Mesothelial cell of epicardium (in vitro differentiated cells): ENCODE measurements at regions not wholly inside any gene's neighbourhood (a gene's known extent, or its start where the extent isn't known, plus 50 kb on each side); places are given as distances from the start of the nearest gene placed in this dataset.
"Not testable (repeated sequence)": the region's sequence is repeated elsewhere in the genome, so short reads cannot be mapped to it uniquely, and the experiment has no call there.

Source experiments
- DNase-seq, 2 experiments: peaks; one replicate each; pipeline ENCODE4 v3.0.0; 2021; ENCODE audit warnings: low spot score in 2 of 2; ENCODE audit not compliant: unreplicated experiment in 2 of 2
- H3K27ac Mint-ChIP-seq: 2 replicates; pipeline ENCODE4 v1.8.0; 2021; ENCODE audit warnings: mixed read lengths
- H3K27me3 Mint-ChIP-seq: 2 replicates; pipeline ENCODE4 v1.8.0; 2021; ENCODE audit warnings: low read depth, mixed read lengths
- H3K36me3 Mint-ChIP-seq: 2 replicates; pipeline ENCODE4 v1.8.0; 2021; ENCODE audit warnings: mixed read lengths
- H3K4me1 Mint-ChIP-seq: 2 replicates; pipeline ENCODE4 v1.8.0; 2021; ENCODE audit warnings: mixed read lengths
- H3K4me3 Mint-ChIP-seq: 2 replicates; pipeline ENCODE4 v1.8.0; 2021; ENCODE audit warnings: mild to moderate bottlenecking, moderate library complexity, mixed read lengths
- H3K9me3 Mint-ChIP-seq: 2 replicates; pipeline ENCODE4 v1.8.0; 2021; ENCODE audit warnings: mixed read lengths
- TF ChIP-seq, protein P1 (sequence below): fragments of 200-600 bp; sonication (generic); IDR thresholded peaks from one replicate; pipeline ENCODE4 v1.5.0; 2021; ENCODE audit warnings: antibody characterized with exemption; ENCODE audit not compliant: unreplicated experiment

DNA sequence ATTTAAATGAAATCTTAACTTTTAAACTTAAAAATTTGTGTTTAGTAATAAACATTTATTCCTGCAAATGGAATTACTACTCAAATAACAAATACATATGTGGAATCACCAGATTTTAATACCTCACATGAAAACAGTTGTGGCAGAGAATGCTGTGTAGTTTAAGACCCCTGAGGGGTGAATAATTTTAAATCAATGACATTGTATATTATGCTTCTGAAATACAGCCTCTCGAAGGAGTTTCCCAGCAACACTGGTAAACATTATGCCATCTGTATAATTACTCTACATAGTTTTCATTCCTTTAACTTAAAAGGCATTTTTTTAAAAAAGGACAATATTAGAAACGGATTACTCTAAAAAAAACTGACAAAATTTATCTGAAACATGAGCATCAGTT is 2313.3 kb downstream of the ARAP2 start:
- Mint-ChIP-seq H3K4me3 (no peak overlapping the region), H3K27me3 (no peaks in the 10 kb centered on the region), H3K27ac (peak overlapping the region; percentile 3), H3K36me3 (peaks cover 3% of the 10 kb centered on the region), H3K4me1 (peaks cover 16% of the 10 kb centered on the region), H3K9me3 (peaks cover 10% of the 10 kb centered on the region)
- TF ChIP-seq, protein P1, sequence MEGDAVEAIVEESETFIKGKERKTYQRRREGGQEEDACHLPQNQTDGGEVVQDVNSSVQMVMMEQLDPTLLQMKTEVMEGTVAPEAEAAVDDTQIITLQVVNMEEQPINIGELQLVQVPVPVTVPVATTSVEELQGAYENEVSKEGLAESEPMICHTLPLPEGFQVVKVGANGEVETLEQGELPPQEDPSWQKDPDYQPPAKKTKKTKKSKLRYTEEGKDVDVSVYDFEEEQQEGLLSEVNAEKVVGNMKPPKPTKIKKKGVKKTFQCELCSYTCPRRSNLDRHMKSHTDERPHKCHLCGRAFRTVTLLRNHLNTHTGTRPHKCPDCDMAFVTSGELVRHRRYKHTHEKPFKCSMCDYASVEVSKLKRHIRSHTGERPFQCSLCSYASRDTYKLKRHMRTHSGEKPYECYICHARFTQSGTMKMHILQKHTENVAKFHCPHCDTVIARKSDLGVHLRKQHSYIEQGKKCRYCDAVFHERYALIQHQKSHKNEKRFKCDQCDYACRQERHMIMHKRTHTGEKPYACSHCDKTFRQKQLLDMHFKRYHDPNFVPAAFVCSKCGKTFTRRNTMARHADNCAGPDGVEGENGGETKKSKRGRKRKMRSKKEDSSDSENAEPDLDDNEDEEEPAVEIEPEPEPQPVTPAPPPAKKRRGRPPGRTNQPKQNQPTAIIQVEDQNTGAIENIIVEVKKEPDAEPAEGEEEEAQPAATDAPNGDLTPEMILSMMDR: no peak
- DNase-seq: no peak

DNA sequence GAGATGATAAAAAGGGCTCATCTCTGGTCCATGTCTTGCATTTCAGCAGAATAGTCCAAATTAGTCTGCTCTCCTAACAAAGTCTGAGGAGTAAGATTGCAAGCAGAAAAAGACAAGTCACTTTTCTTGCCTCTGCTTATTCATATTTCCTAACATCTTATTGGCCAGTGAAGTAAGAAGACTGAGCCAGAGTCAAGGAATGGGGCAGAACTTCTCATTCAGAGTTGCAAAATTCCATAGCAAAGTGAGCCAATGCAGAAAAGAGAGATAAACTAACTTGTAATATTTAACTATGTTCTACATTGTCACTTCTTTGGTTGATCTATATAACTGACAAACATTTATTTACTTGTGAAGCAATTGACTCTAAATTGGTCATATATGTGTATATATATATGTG is 2304.0 kb downstream of the ARAP2 start:
- Mint-ChIP-seq H3K27ac (no peak overlapping the region), H3K27me3 (no peaks in the 10 kb centered on the region), H3K4me1 (peaks cover 29% of the 10 kb centered on the region), H3K4me3 (no peak overlapping the region), H3K9me3 (peaks cover 7% of the 10 kb centered on the region), H3K36me3 (no peaks in the 10 kb centered on the region)
- TF ChIP-seq, protein P1: no peak
- DNase-seq: no peak

DNA sequence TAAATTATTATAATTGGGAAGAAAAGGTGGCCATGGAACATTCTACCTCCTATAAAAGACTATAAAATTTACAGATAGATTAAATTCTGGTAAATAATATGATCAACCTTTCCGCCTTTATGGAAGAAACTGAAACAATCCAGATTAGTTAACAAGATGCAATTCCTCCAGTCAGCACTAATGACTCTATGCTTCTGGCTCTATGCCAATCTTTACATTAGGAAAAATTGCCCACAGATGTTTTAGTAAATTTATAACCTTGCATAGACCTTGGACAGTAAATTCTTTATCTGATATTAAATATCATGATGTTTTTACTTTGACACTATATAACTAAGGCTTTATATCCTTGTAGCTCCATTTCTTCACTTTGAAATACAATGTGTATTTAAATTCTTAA is 2302.5 kb downstream of the ARAP2 start:
- Mint-ChIP-seq H3K9me3 (peaks cover 7% of the 10 kb centered on the region), H3K27me3 (no peaks in the 10 kb centered on the region), H3K27ac (peak overlapping the region; percentile 84), H3K4me3 (no peak overlapping the region), H3K36me3 (no peaks in the 10 kb centered on the region), H3K4me1 (peaks cover 42% of the 10 kb centered on the region)
- DNase-seq: no peak
- TF ChIP-seq, protein P1: no peak

DNA sequence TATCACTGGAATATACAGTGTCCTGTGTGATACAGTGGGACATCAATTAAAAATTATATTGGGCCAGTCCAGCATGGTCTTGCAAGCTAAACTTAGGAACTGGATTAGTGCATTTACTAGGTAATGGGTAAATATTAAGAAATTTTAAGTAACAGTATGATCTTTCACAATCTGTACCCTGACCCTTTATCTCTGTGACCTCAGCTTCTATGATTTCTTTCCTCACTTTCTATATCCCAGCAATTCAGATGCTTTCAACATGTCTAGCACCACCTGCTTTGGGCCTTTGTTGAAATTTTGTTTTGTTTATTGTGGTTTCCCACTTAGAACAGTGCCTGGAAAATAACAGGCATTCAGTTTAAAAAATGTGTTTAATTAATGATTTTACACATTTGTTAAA is 2295.4 kb downstream of the ARAP2 start:
- peaks cover 13% of the 10 kb centered on the region for H3K4me1 Mint-ChIP-seq
- H3K4me3 Mint-ChIP-seq: no peak overlapping the region
- no peak for DNase-seq
- no peaks in the 10 kb centered on the region for H3K27me3 Mint-ChIP-seq
- no peaks in the 10 kb centered on the region for H3K36me3 Mint-ChIP-seq
- H3K9me3 Mint-ChIP-seq: peaks cover 11% of the 10 kb centered on the region
- TF ChIP-seq, protein P1: no peak
- no peak overlapping the region for H3K27ac Mint-ChIP-seq

DNA sequence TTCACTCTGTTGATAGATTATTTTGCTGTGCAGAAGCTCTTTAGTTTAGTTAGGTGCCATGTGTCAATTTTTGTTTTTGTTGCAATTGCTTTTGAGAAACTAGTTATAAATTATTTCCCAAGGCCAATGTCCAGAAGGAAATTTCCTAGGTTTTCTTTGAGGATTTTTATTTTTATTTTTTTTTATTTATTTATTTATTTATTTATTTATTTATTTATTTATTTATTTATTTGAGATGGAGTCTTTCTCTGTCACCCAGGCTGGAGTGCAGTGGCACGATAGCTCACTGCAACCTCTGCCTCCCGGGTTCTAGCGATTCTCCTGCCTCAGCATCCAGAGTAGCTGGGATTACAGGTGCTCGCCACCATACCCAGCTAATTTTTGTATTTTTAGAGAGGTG is 2290.5 kb downstream of the ARAP2 start:
- not testable (repeated sequence) for H3K36me3 Mint-ChIP-seq, H3K4me1 Mint-ChIP-seq, H3K4me3 Mint-ChIP-seq, H3K27ac Mint-ChIP-seq, DNase-seq, H3K27me3 Mint-ChIP-seq
- H3K9me3 Mint-ChIP-seq: peaks cover 22% of the 10 kb centered on the region

DNA sequence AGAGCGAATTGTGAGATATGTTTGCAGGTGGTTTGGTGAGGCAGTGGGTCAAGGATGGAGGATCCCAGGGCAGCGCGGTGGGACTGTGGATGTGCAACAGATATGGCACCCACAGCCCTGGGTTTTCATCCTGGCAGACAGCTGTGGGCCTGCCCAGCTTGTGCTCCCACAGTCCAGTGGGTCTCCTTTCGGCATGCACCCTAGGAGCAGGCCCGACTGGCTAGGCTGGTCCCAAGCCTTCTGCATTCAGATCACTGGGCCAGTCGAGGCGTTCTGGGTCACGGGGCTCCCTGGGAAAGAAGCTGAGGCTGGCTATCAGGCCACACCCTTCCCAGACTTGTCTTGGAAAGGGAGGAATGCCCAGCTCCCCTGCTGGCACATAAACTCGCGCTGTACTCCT is 2289.6 kb downstream of the ARAP2 start:
- no peak for DNase-seq
- Mint-ChIP-seq H3K27ac (no peak overlapping the region), H3K4me3 (no peak overlapping the region), H3K4me1 (peaks cover 5% of the 10 kb centered on the region), H3K9me3 (peaks cover 27% of the 10 kb centered on the region), H3K36me3 (peaks cover 7% of the 10 kb centered on the region), H3K27me3 (no peaks in the 10 kb centered on the region)
- TF ChIP-seq, protein P1: no peak
